Subcutaneous abdominal adipose tissue (tissue), 5 donors: ENCODE measurements at regions not wholly inside any gene's neighbourhood (a gene's known extent, or its start where the extent isn't known, plus 50 kb on each side); places are given as distances from the start of the nearest gene placed in this dataset.

Source experiments
- H3K27ac ChIP-seq: one replicate; pipeline ENCODE4 v1.7.0; 2013; ENCODE audit warnings: low read depth, mild to moderate bottlenecking, inconsistent platforms, low read length, moderate library complexity
- H3K27me3 ChIP-seq, 5 donors: one replicate each; pipeline ENCODE4 v1.7.0; 2013; ENCODE audit warnings: low read length in 5 of 5, inconsistent platforms in 1 of 5; ENCODE audit not compliant: control insufficient read depth in 5 of 5, insufficient read depth in 4 of 5
- H3K36me3 ChIP-seq, 5 donors: one replicate each; pipeline ENCODE4 v1.7.0; 2013; ENCODE audit warnings: low read length in 5 of 5; ENCODE audit not compliant: control insufficient read depth in 5 of 5, insufficient read depth in 5 of 5
- H3K4me1 ChIP-seq, 5 donors: one replicate each; pipeline ENCODE4 v1.7.0; 2013; ENCODE audit warnings: low read length in 5 of 5, mild to moderate bottlenecking in 3 of 5, moderate library complexity in 1 of 5; ENCODE audit not compliant: control insufficient read depth in 5 of 5, insufficient read depth in 5 of 5
- H3K4me3 ChIP-seq, 5 donors: one replicate each; pipeline ENCODE4 v1.7.0; 2013; ENCODE audit warnings: low read length in 5 of 5, low read depth in 1 of 5
- H3K9ac ChIP-seq, 5 donors: one replicate each; pipeline ENCODE4 v1.7.0; 2013; ENCODE audit warnings: low read length in 5 of 5, mild to moderate bottlenecking in 4 of 5, moderate library complexity in 3 of 5
- H3K9me3 ChIP-seq, 5 donors: one replicate each; pipeline ENCODE4 v1.7.0; 2013; ENCODE audit warnings: low read length in 5 of 5; ENCODE audit not compliant: control insufficient read depth in 5 of 5
- donor health status: healthy.
- donor health status: healthy.
- donor health status: healthy.
- donor health status: healthy.
- donor health status: healthy.

DNA sequence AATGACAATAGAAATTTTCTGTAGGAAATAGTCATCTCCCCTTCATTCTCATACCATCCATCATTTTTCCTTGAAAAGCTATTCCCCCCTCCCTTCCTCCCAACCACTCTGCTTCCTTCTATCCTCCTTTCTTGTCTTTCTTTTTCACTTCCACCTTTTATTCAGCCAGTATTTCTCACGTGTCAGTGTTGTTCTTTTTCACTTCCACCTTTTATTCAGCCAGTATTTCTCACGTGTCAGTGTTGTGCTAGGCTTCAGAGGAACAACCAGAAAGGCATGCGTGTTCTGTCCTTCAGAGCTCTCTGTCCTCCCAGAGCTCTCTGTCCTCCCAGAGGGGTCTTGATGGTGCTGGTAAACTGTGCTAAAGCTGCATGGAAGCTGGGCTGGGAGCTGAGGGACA lies 419.6 kb downstream of the GADD45G start:
- Histone ChIP-seq H3K4me1 (peaks cover 0 to 27% (median 10%) of the 10 kb centered on the region in 5 donors), H3K27ac (no peak overlapping the region), H3K9me3 (peaks cover 0 to 7% (median 3%) of the 10 kb centered on the region in 5 donors), H3K36me3 (no peaks in the 10 kb centered on the region), H3K4me3 (no peak overlapping the region), H3K9ac (no peak overlapping the region), H3K27me3 (no peaks in the 10 kb centered on the region)

DNA sequence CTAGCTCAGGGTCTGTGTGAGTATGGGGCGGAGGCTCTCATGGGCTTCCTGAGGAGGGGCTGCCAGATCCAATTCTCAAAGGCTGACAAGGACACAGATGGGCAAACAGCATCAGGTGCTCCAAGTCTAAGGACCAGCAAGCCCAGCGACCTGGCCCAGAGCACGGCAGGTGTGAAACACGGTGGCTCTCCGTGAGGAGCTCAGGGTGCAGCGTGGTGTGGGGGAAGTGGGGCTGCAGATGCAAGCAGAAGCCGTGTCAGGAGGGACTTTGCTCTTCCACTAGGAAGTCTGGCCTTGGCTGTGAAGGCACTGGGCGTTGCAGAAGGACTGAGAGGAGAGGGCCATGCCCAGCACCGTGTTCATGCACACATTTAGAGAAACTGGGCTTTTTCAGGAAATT lies 420.0 kb downstream of the GADD45G start:
- no peak overlapping the region for H3K9ac ChIP-seq
- H3K4me1 ChIP-seq, result peaks cover 0 to 27% (median 10%) of the 10 kb centered on the region in 5 donors

DNA sequence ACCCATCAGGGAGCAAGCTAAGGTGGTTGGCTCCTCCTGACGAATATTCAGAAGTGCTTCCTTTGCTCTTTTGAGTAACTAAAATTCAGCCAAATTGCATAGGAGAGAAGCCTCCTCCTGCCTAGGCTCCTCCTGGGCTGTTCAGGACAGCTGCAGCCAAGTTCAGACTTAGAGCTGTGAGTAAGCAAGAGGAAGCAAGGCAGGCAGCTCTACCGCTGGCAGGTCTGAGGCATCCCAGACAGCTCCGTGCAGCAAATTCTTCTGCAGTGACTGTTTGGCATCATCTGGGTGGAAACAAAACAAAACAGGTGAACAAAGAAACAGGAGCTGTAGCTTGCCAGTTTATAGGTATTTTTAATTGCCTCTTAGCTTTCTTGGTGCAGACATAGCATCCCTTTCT lies 421.0 kb downstream of the GADD45G start:
- Histone ChIP-seq H3K27ac (no peak overlapping the region), H3K36me3 (no peaks in the 10 kb centered on the region), H3K9me3 (peaks cover 0 to 7% (median 3%) of the 10 kb centered on the region in 5 donors), H3K9ac (no peak overlapping the region), H3K4me3 (no peak overlapping the region), H3K4me1 (peaks cover 0 to 27% (median 10%) of the 10 kb centered on the region in 5 donors), H3K27me3 (no peaks in the 10 kb centered on the region)

More for the DNA sequence above, 420.0 kb downstream of the GADD45G start:
- Histone ChIP-seq H3K4me3 (no peak overlapping the region), H3K9me3 (peaks cover 0 to 7% (median 3%) of the 10 kb centered on the region in 5 donors), H3K27me3 (no peaks in the 10 kb centered on the region), H3K36me3 (no peaks in the 10 kb centered on the region), H3K27ac (no peak overlapping the region)

DNA sequence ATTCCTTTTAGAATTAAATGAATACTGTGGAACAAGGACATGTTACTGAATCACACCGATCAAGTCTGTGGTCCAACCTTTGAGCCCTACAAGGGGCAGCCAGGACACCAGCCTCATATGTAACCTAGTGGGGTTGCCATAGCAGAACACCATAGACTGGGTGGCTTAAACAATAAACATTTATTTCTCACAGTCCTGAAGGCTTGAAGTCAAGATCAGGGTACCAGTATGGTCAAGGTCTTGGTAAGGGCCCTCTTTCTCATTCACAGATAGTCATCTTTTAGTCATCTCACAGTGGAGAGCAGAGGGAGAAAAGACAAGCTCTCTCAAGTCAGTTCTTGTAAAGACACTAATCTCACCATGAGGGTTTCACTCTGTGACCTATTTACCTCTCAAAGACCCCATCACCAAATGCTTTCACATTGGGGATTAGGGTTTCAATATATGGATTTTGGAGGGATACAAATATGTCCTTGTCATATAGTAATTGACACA lies 422.5 kb downstream of the GADD45G start:
- peaks cover 0 to 5% (median 2%) of the 10 kb centered on the region in 5 donors for H3K9me3 ChIP-seq
- H3K4me3 ChIP-seq, result no peak overlapping the region
- H3K9ac ChIP-seq, result no peak overlapping the region
- no peak overlapping the region for H3K27ac ChIP-seq
- H3K36me3 ChIP-seq, result no peaks in the 10 kb centered on the region
- H3K27me3 ChIP-seq, result no peaks in the 10 kb centered on the region
- peaks cover 0 to 26% (median 10%) of the 10 kb centered on the region in 5 donors for H3K4me1 ChIP-seq

DNA sequence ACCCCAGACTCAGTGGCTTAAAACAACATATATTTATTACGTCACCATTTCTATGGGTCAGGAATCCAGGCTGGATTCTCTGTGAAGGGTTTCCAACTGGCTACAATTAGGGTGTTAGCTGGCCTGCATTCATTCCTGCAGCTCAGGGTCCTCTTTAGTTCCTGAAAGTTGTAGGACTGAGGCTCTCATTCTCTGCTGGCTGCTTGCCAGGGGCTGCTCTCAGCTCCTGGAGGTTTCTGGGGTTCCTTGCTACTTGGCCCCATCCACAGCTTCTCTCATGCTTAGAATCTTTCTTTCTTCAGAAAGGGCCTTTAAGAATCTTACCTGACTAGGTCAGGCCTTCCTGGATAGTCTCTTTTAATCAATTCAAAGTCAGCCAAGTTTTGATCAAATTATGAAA lies 424.6 kb downstream of the GADD45G start:
- no peaks in the 10 kb centered on the region for H3K9me3 ChIP-seq
- no peak overlapping the region for H3K9ac ChIP-seq
- H3K27me3 ChIP-seq, result no peaks in the 10 kb centered on the region
- peaks cover 0 to 12% (median 0%) of the 10 kb centered on the region in 5 donors for H3K4me1 ChIP-seq
- no peak overlapping the region for H3K4me3 ChIP-seq
- H3K27ac ChIP-seq, result no peak overlapping the region
- H3K36me3 ChIP-seq, result no peaks in the 10 kb centered on the region

DNA sequence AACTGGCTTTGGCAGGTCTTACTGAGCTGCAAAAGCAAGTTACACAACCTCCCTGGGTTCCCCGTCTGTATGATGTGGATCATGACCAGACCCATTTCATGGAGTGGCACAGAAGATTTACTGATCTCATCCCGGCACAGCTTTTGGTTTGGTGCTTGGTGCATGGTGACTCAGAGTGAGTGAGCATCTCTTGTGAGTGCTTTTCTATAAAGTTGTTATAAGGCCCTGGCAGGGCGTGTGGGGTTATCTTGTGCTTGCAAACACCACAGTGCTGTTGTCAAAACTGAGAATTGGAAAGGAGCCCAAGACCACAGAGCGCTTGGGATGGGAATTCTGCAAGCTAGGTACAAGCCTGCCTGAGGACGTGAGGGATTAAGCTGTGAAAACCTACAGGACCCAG lies 425.2 kb downstream of the GADD45G start:
- H3K4me1 ChIP-seq, result peaks cover 0 to 6% (median 0%) of the 10 kb centered on the region in 5 donors
- no peak overlapping the region for H3K9ac ChIP-seq
- no peak overlapping the region for H3K4me3 ChIP-seq
- no peaks in the 10 kb centered on the region for H3K9me3 ChIP-seq
- H3K27me3 ChIP-seq, result no peaks in the 10 kb centered on the region
- H3K27ac ChIP-seq, result no peak overlapping the region
- no peaks in the 10 kb centered on the region for H3K36me3 ChIP-seq

DNA sequence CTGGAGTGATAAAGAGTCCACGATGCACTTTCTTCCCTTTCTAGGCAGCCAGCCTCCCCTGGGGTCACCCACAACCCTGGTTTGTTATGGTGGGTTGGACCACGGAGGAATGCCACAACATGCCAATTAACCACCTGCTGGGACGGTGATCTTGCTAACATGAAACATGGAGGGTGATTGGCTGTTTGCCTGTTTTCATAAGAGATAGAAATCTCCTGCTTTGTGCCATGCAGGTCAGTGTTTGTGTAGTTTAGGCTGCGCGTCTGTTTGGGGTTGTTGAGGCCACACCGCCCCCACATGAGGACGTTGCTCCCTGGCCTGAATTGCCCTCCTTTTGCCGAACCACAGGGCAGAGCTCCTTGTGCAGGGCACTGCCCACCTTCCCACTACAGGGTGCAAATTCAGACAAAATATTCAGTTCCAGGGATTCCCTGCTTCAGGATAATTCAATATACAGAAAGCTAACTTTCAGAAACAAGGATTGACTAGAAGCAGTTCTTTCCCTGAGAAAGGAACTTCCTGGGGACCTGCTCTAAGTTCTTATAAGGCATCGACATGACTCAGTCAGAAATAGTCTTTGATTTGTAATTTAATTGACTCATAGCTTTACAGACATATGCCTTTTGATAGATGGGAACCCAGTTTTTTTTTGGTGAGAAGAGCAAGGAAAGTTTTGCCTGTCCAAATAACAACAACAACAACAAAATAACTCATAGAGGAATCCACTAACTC lies 427.6 kb downstream of the GADD45G start:
- Histone ChIP-seq H3K4me1 (no peaks in the 10 kb centered on the region), H3K4me3 (no peak overlapping the region), H3K27ac (no peak overlapping the region), H3K27me3 (no peaks in the 10 kb centered on the region), H3K36me3 (no peaks in the 10 kb centered on the region), H3K9ac (no peak overlapping the region), H3K9me3 (no peaks in the 10 kb centered on the region)

DNA sequence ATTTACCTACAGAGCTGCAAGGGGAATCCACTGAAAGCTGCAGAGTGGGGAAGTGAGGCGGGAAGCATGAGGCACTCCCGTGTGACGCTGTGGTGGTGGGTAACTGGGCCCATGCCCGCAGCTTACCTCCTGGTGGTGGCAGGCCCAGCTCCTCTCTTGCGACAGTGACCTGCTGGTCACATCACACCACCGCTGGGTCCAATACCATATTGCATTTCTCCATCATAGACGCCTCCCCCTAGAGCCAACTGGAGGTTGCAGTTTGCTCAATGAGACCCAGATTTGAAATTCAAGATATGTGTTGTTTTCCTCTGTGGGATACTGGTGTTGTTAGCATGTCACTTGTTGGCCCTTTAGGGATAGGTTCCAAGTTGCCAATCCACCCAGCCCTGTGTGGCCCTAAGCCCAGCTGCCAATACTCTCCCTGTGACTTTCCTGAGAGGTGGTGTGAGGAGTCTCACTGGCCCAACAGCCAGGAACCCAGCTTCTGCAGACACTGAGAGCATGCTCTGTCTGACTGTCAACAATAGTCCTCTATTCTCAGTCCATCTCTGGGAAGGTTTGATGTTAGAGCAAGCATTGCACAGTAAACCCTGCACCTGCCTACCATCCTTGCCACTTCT lies 428.3 kb downstream of the GADD45G start:
- no peak overlapping the region for H3K4me3 ChIP-seq
- no peak overlapping the region for H3K27ac ChIP-seq
- no peaks in the 10 kb centered on the region for H3K4me1 ChIP-seq
- H3K9ac ChIP-seq, result no peak overlapping the region
- no peaks in the 10 kb centered on the region for H3K27me3 ChIP-seq
- no peaks in the 10 kb centered on the region for H3K9me3 ChIP-seq
- H3K36me3 ChIP-seq, result no peaks in the 10 kb centered on the region

DNA sequence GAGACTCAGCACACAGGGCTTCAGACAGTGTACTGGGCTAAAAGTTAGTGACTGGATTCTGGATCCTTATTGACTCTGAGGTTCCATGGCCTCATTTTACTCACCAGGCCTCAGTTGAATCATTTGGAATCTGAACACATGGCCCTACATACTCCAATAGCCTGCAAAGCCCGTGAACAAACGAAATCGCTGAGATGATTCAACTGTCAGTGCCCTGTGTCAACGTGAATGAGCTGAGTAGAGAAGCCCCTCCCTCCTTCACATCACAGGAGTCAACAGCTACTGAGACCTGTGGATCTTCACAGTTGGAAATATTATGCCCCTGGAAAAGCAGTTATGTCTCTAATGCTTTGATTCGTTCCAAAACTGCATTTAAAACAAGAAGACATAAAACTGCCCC lies 429.3 kb downstream of the GADD45G start:
- no peaks in the 10 kb centered on the region for H3K36me3 ChIP-seq
- H3K9me3 ChIP-seq, result no peaks in the 10 kb centered on the region
- H3K4me1 ChIP-seq, result no peaks in the 10 kb centered on the region
- no peak overlapping the region for H3K27ac ChIP-seq
- no peak overlapping the region for H3K9ac ChIP-seq
- H3K27me3 ChIP-seq, result no peaks in the 10 kb centered on the region
- H3K4me3 ChIP-seq, result no peak overlapping the region

DNA sequence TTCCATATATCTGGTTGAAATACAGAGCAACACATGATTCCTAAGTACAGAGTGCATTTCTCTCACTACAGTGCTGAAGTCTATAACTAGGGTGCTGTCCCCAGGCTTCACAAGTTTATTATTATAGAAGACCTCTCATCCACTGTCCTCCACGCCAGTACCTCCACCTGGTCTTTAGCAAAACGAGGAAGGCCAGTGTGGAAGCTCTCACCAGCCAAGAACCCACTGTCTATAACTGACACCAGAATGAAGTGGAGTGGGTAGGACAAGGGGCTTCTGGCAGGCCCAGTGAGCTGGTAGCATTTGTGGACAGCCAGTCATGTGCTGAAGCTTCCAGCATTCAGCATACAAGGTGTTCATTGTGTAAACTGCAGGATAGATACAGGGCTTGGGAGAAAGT lies 430.7 kb downstream of the GADD45G start:
- Histone ChIP-seq H3K4me1 (no peaks in the 10 kb centered on the region), H3K36me3 (no peaks in the 10 kb centered on the region), H3K4me3 (no peak overlapping the region), H3K27ac (no peak overlapping the region), H3K9ac (no peak overlapping the region), H3K27me3 (no peaks in the 10 kb centered on the region), H3K9me3 (no peaks in the 10 kb centered on the region)
